DND-41 (cell line): ENCODE measurements at regions not wholly inside any gene's neighbourhood (a gene's known extent, or its start where the extent isn't known, plus 50 kb on each side); places are given as distances from the start of the nearest gene placed in this dataset.
A peak's percentile ranks its signal among the peaks of the same experiment; 100 is the strongest.
"Not testable (repeated sequence)": the region's sequence is repeated elsewhere in the genome, so short reads cannot be mapped to it uniquely, and the experiment has no call there.

Source experiments
- ATAC-seq: fragments of 200-7000 bp; cut with Tn5 transposase; 3 replicates; pipeline ENCODE4 v1.9.1; 2021; ENCODE audit warnings: low read depth; ENCODE audit not compliant: insufficient read depth
- DNase-seq: peaks from one replicate; pipeline ENCODE4 v3.0.0-alpha.2; 2020
- H2AFZ ChIP-seq: 2 replicates; pipeline ENCODE4 v1.6.0; 2012; ENCODE audit warnings: low read depth, low read length
- H3K27ac ChIP-seq: 2 replicates; pipeline ENCODE4 v1.5.1; 2012; ENCODE audit warnings: low read length, inconsistent platforms
- H3K27me3 ChIP-seq: fragments of 200-600 bp; sonication (generic); 2 replicates; pipeline ENCODE4 v1.6.0; 2012; ENCODE audit warnings: low read length, mild to moderate bottlenecking, inconsistent platforms; ENCODE audit not compliant: insufficient read depth, poor library complexity
- H3K36me3 ChIP-seq: 2 replicates; pipeline ENCODE4 v1.5.1; 2012; ENCODE audit warnings: low read length, inconsistent platforms; ENCODE audit not compliant: insufficient read depth
- H3K4me1 ChIP-seq: 2 replicates; pipeline ENCODE4 v1.5.1; 2012; ENCODE audit warnings: mild to moderate bottlenecking, low read length; ENCODE audit not compliant: insufficient read depth
- H3K4me2 ChIP-seq: 2 replicates; pipeline ENCODE4 v1.6.0; 2012; ENCODE audit warnings: mild to moderate bottlenecking, moderate library complexity, low read length, inconsistent platforms; ENCODE audit not compliant: insufficient read depth
- H3K4me3 ChIP-seq, 2 experiments: fragments of 200-600 bp in 1 of 2; shearing (Covaris generic) in 1 of 2; 2 replicates each; pipeline ENCODE4 v1.5.1; 2012 to 2016; ENCODE audit warnings: inconsistent platforms in 2 of 2, low read length in 2 of 2, mild to moderate bottlenecking in 2 of 2, low read depth in 1 of 2, moderate library complexity in 1 of 2
- H3K79me2 ChIP-seq: 2 replicates; pipeline ENCODE4 v1.6.0; 2012; ENCODE audit warnings: low read length, inconsistent platforms; ENCODE audit not compliant: insufficient read depth
- H3K9ac ChIP-seq: 2 replicates; pipeline ENCODE4 v1.6.0; 2012; ENCODE audit warnings: low read depth, mild to moderate bottlenecking, inconsistent platforms, low read length, moderate library complexity
- H3K9me3 ChIP-seq: 2 replicates; pipeline ENCODE4 v1.5.1; 2012; ENCODE audit warnings: low read length, moderate library complexity, mild to moderate bottlenecking, inconsistent platforms; ENCODE audit not compliant: insufficient read depth, severe bottlenecking
- H4K20me1 ChIP-seq: 2 replicates; pipeline ENCODE4 v1.6.0; 2012; ENCODE audit warnings: low read length; ENCODE audit not compliant: insufficient read depth
- CTCF ChIP-seq: IDR thresholded peaks from 2 replicates; pipeline ENCODE4 v1.5.1; 2012; ENCODE audit warnings: borderline replicate concordance, low read length, moderate library complexity, mild to moderate bottlenecking; ENCODE audit not compliant: poor library complexity, severe bottlenecking; ENCODE audit errors: extremely low read depth
- EZH2 ChIP-seq: IDR thresholded peaks from 3 replicates; pipeline ENCODE4 v1.6.1; 2012; ENCODE audit warnings: borderline replicate concordance, low read depth, mild to moderate bottlenecking, moderate library complexity, low read length, inconsistent platforms; ENCODE audit not compliant: severe bottlenecking

- peak; percentile 86 for TF ChIP-seq CTCF
- no peak for TF ChIP-seq EZH2
- Histone ChIP-seq H3K79me2 (no peaks in the 10 kb centered on the region), H2AFZ (peak overlapping the region; percentile 30; the same call in 1 of the 2 replicates), H3K9me3 (no peaks in the 10 kb centered on the region), H4K20me1 (no peaks in the 10 kb centered on the region), H3K4me1 (no peaks in the 10 kb centered on the region), H3K4me3 (no peak overlapping the region), H3K4me2 (no peak overlapping the region), H3K27ac (no peak overlapping the region), H3K9ac (no peak overlapping the region), H3K36me3 (no peaks in the 10 kb centered on the region), H3K27me3 (no peaks in the 10 kb centered on the region)
- peak; percentile 99 for ATAC-seq
- DNase-seq, result peak; percentile 63
These were observed 214.8 kb upstream of the MMS22L start for GRCh38 chr6:97497713-97498331.

GRCh38 chr6:97501853-97502252 lies 218.8 kb upstream of the MMS22L start:
- H3K9me3 ChIP-seq, result no peaks in the 10 kb centered on the region
- H3K79me2 ChIP-seq, result no peaks in the 10 kb centered on the region
- no peaks in the 10 kb centered on the region for H3K36me3 ChIP-seq
- no peaks in the 10 kb centered on the region for H3K4me1 ChIP-seq
- H2AFZ ChIP-seq, result no peak overlapping the region
- H4K20me1 ChIP-seq, result no peaks in the 10 kb centered on the region
- no peak overlapping the region for H3K4me3 ChIP-seq
- ATAC-seq (no peak), DNase-seq (no peak)
- no peaks in the 10 kb centered on the region for H3K27me3 ChIP-seq
- H3K9ac ChIP-seq, result no peak overlapping the region
- TF ChIP-seq EZH2 (no peak), CTCF (no peak)
- no peak overlapping the region for H3K27ac ChIP-seq
- H3K4me2 ChIP-seq, result no peak overlapping the region

- H3K4me2 ChIP-seq, result no peak overlapping the region
- H4K20me1 ChIP-seq, result no peaks in the 10 kb centered on the region
- H3K4me3 ChIP-seq, result no peak overlapping the region
- H3K9me3 ChIP-seq, result no peaks in the 10 kb centered on the region
- no peaks in the 10 kb centered on the region for H3K27me3 ChIP-seq
- DNase-seq (no peak), ATAC-seq (no peak)
- no peak for TF ChIP-seq EZH2
- no peak for TF ChIP-seq CTCF
- no peaks in the 10 kb centered on the region for H3K4me1 ChIP-seq
- no peak overlapping the region for H3K27ac ChIP-seq
- no peaks in the 10 kb centered on the region for H3K79me2 ChIP-seq
- no peak overlapping the region for H3K9ac ChIP-seq
- H3K36me3 ChIP-seq, result no peaks in the 10 kb centered on the region
- no peak overlapping the region for H2AFZ ChIP-seq
These were observed 225.6 kb upstream of the MMS22L start for GRCh38 chr6:97508646-97509045.

- H3K4me1 ChIP-seq, DNase-seq, H3K79me2 ChIP-seq, H3K36me3 ChIP-seq, H3K9ac ChIP-seq, H3K27me3 ChIP-seq, H4K20me1 ChIP-seq, H3K9me3 ChIP-seq, H3K27ac ChIP-seq, H3K4me2 ChIP-seq, H3K4me3 ChIP-seq, ATAC-seq, H2AFZ ChIP-seq: not testable (repeated sequence)
These were observed 230.2 kb upstream of the MMS22L start for GRCh38 chr6:97513260-97513659.
